K562 (cell line): ENCODE measurements at regions not wholly inside any gene's neighbourhood (a gene's known extent, or its start where the extent isn't known, plus 50 kb on each side); places are given as distances from the start of the nearest gene placed in this dataset.

ENCODE experiments used
- ATAC-seq: fragments of 200-7000 bp; cut with Tn5 transposase; 3 replicates; pipeline ENCODE4 v1.9.1; 2020; ENCODE audit warnings: moderate library complexity
- BruUV-seq: library from RNA; stranded (reverse); fragments of 400-500 nt; replicated peaks from 2 replicates; lab custom pipeline; 2021; lab: Mats Ljungman, UMichigan
- CTCF ChIA-PET: fragments of 300-600 bp; formaldehyde crosslinking; extraction: SDS; loops from one replicate; lab custom pipeline; 2021; ENCODE audit warnings: low intra/inter-chr PET ratio; lab: Yijun Ruan, JAX
- POLR2A ChIA-PET: fragments of 300-600, 350-650 bp; sonication (Branson Sonifier 250); formaldehyde crosslinking; extraction: SDS; loops from one replicate; lab custom pipeline; 2021; ENCODE audit warnings: antibody characterized with exemption, inconsistent platforms; lab: Yijun Ruan, JAX
- DNase-seq, 4 experiments: peaks; one replicate each; pipeline versions ENCODE4 v3.0.0 to v3.0.0-alpha.2; 2011 to 2018; ENCODE audit warnings: low spot score in 3 of 4, mixed read lengths in 3 of 4; ENCODE audit errors: extremely low read depth in 1 of 4
- FAIRE-seq: peaks from 2 replicates; lab custom pipeline; 2011; peaks lifted over from hg19 to GRCh38; lab: Jason Lieb, UNC
- H2AFZ ChIP-seq: 2 replicates; pipeline ENCODE4 v1.6.0; 2011; ENCODE audit warnings: low read depth, low read length, control low read depth, inconsistent platforms
- H3K27ac ChIP-seq: fragments of 200-600 bp; 3 replicates; pipeline ENCODE4 v1.8.0; 2011; ENCODE audit warnings: low read depth, mild to moderate bottlenecking, control low read depth, inconsistent platforms, low read length, moderate library complexity, mixed read lengths; ENCODE audit errors: extremely low read depth
- H3K27me3 ChIP-seq, 2 experiments: fragments of 300-600 bp in 1 of 2; 2 replicates in 1 of 2; 3 replicates in 1 of 2; pipeline versions ENCODE4 v1.6.0 to v1.8.0; 2011; ENCODE audit warnings: inconsistent platforms in 2 of 2, low read length in 2 of 2, mild to moderate bottlenecking in 1 of 2, mixed read lengths in 1 of 2, moderate library complexity in 1 of 2; ENCODE audit not compliant: control insufficient read depth in 2 of 2, insufficient read depth in 2 of 2
- H3K36me3 ChIP-seq: fragments of 300-600 bp; 3 replicates; pipeline ENCODE4 v1.8.0; 2011; ENCODE audit warnings: mild to moderate bottlenecking, low read length, inconsistent platforms; ENCODE audit not compliant: control insufficient read depth, insufficient read depth
- H3K4me1 ChIP-seq, 2 experiments: fragments of 200-600 bp in 1 of 2; replicated peaks in 1 of 2; 2 replicates in 1 of 2; 3 replicates in 1 of 2; pipeline versions ENCODE4 v1.5.1 to v1.8.0; 2011; ENCODE audit warnings: inconsistent platforms in 2 of 2, low read length in 2 of 2, mild to moderate bottlenecking in 1 of 2, mixed read lengths in 1 of 2, moderate library complexity in 1 of 2; ENCODE audit not compliant: control insufficient read depth in 2 of 2, insufficient read depth in 2 of 2
- H3K4me2 ChIP-seq: 2 replicates; pipeline ENCODE4 v1.6.1; 2011; ENCODE audit warnings: low read length, control low read depth, inconsistent platforms, mixed read lengths; ENCODE audit not compliant: insufficient read depth
- H3K4me3 ChIP-seq: fragments of 200-600 bp; sonication (generic), shearing (Covaris generic); 2 replicates; pipeline ENCODE4 v1.5.1; 2016; ENCODE audit warnings: control low read depth, inconsistent platforms
- H3K79me2 ChIP-seq: fragments of 200-600 bp; 3 replicates; pipeline ENCODE4 v1.8.0; 2011; ENCODE audit warnings: low read length, inconsistent platforms; ENCODE audit not compliant: control insufficient read depth, insufficient read depth
- H3K9ac ChIP-seq, 2 experiments: 2 replicates each; pipeline versions ENCODE4 v1.6.0 to v1.6.1; 2011; ENCODE audit warnings: low read depth in 2 of 2, low read length in 2 of 2, control low read depth in 1 of 2, inconsistent platforms in 1 of 2, mild to moderate bottlenecking in 1 of 2, mixed read lengths in 1 of 2; ENCODE audit not compliant: insufficient read depth in 1 of 2
- H3K9me1 ChIP-seq: one replicate; pipeline ENCODE4 v1.6.0; 2011; ENCODE audit warnings: inconsistent platforms, mild to moderate bottlenecking, low read length, moderate library complexity; ENCODE audit not compliant: control insufficient read depth, insufficient read depth
- H3K9me3 ChIP-seq: replicated peaks from 2 replicates; pipeline ENCODE4 v1.5.1; 2011; ENCODE audit warnings: low read depth, low read length, inconsistent platforms; ENCODE audit not compliant: control insufficient read depth, insufficient read depth
- H4K20me1 ChIP-seq: replicated peaks from 2 replicates; pipeline ENCODE4 v1.6.1; 2011; ENCODE audit warnings: low read length, inconsistent platforms, mixed read lengths; ENCODE audit not compliant: control insufficient read depth, insufficient read depth
- ATF6 ChIP-seq: sonication (generic); formaldehyde crosslinking; IDR thresholded peaks from 2 replicates; pipeline ENCODE4 v1.4.0; 2020; ENCODE audit warnings: mild to moderate bottlenecking, missing genetic modification reagents
- CTCFL ChIP-seq: IDR thresholded peaks from 2 replicates; pipeline ENCODE4 v1.6.1; 2011; ENCODE audit warnings: borderline replicate concordance, low read depth, mild to moderate bottlenecking, moderate library complexity, low read length; ENCODE audit not compliant: insufficient read depth, poor library complexity, severe bottlenecking
- ETV5 ChIP-seq: sonication (generic); formaldehyde crosslinking; IDR thresholded peaks from 2 replicates; pipeline ENCODE4 v1.4.0; 2020; ENCODE audit warnings: low read depth, mild to moderate bottlenecking, missing genetic modification reagents
- XRCC3 ChIP-seq: fragments of 450-650 bp; IDR thresholded peaks from 2 replicates; pipeline ENCODE4 v1.6.1; 2017; ENCODE audit warnings: mild to moderate bottlenecking, moderate library complexity
- ZFP30 ChIP-seq: fragments of 250-450 bp; sonication (Bioruptor Pico); IDR thresholded peaks from 2 replicates; pipeline ENCODE4 v1.8.0; 2022; ENCODE audit warnings: moderate library complexity, mild to moderate bottlenecking, inconsistent platforms, borderline replicate concordance
- ZNF140 ChIP-seq: fragments of 250-450 bp; sonication (Bioruptor Pico); IDR thresholded peaks from 2 replicates; pipeline ENCODE4 v1.8.0; 2021; ENCODE audit warnings: moderate library complexity, mild to moderate bottlenecking, inconsistent platforms
- ZNF436 ChIP-seq: fragments of 250-450, 450-650 bp; sonication (Bioruptor Pico); formaldehyde crosslinking; IDR thresholded peaks from 2 replicates; pipeline ENCODE4 v1.7.0; 2020; ENCODE audit warnings: mild to moderate bottlenecking
- ZNF778 ChIP-seq: fragments of 450-650 bp; formaldehyde crosslinking; IDR thresholded peaks from 2 replicates; pipeline ENCODE4 v1.4.0; 2020; ENCODE audit warnings: mild to moderate bottlenecking, moderate library complexity
- in situ Hi-C: fragments of 300-500 bp; cut with MboI; formaldehyde crosslinking; loops from 4 replicates; pipeline ENCODE4 v1.15.0; 2018; ENCODE audit warnings: inconsistent platforms, mixed read lengths
- intact Hi-C: fragments of 100-400 bp; cut with micrococcal nuclease; formaldehyde crosslinking; loops from 2 replicates; pipeline ENCODE4 v1.14.2; 2022
- TF ChIP-seq, protein P1 (sequence below): fragments of 450-650 bp; conservative IDR thresholded peaks from 2 replicates; pipeline ENCODE4 v1.6.1; 2016; ENCODE audit warnings: missing genetic modification characterization, low read depth, mild to moderate bottlenecking, control low read depth, missing compliant biosample characterization
- TF ChIP-seq, protein P2 (sequence below), 2 experiments: fragments of 450-650 bp in 1 of 2; sonication (generic) in 1 of 2; formaldehyde crosslinking in 1 of 2; IDR thresholded peaks in 1 of 2; conservative IDR thresholded peaks in 1 of 2; 2 replicates each; pipeline versions ENCODE4 v1.6.1 to v1.8.1; 2016 to 2023; ENCODE audit warnings: mild to moderate bottlenecking in 2 of 2, moderate library complexity in 2 of 2, inconsistent platforms in 1 of 2, missing genetic modification reagents in 1 of 2
- TF ChIP-seq, protein P3 (sequence below): fragments of 250-450 bp; sonication (Bioruptor Pico); IDR thresholded peaks from 2 replicates; pipeline ENCODE4 v1.8.0; 2022; ENCODE audit warnings: inconsistent platforms

GRCh38 chr6:63456734-63457133, 115.5 kb upstream of the LOC128125822 start:
- no TSS peak for BruUV-seq
- Histone ChIP-seq H3K79me2 (no peaks in the 10 kb centered on the region), H4K20me1 (no peaks in the 10 kb centered on the region), H3K4me3 (no peak overlapping the region), H3K9me3 (no peaks in the 10 kb centered on the region), H3K4me1 (no peaks in the 10 kb centered on the region), H2AFZ (no peak overlapping the region), H3K27ac (no peak overlapping the region), H3K36me3 (no peaks in the 10 kb centered on the region), H3K9ac (no peak overlapping the region), H3K4me2 (no peak overlapping the region), H3K9me1 (no peaks in the 10 kb centered on the region), H3K27me3 (no peaks in the 10 kb centered on the region)
- FAIRE-seq (no peak), ATAC-seq (no peak), DNase-seq (no peak)
- TF ChIP-seq ATF6 (CRISPR knock-in tag) (no peak), XRCC3 (no peak), ZNF778 (CRISPR knock-in tag) (no peak), CTCFL (no peak), ZFP30 (CRISPR knock-in tag) (no peak), ZNF140 (CRISPR knock-in tag) (no peak), ETV5 (CRISPR knock-in tag) (no peak), ZNF436 (CRISPR knock-in tag) (no peak)
- TF ChIP-seq, protein P1, sequence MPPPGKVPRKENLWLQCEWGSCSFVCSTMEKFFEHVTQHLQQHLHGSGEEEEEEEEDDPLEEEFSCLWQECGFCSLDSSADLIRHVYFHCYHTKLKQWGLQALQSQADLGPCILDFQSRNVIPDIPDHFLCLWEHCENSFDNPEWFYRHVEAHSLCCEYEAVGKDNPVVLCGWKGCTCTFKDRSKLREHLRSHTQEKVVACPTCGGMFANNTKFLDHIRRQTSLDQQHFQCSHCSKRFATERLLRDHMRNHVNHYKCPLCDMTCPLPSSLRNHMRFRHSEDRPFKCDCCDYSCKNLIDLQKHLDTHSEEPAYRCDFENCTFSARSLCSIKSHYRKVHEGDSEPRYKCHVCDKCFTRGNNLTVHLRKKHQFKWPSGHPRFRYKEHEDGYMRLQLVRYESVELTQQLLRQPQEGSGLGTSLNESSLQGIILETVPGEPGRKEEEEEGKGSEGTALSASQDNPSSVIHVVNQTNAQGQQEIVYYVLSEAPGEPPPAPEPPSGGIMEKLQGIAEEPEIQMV (tag) = no peak
- TF ChIP-seq, protein P2, sequence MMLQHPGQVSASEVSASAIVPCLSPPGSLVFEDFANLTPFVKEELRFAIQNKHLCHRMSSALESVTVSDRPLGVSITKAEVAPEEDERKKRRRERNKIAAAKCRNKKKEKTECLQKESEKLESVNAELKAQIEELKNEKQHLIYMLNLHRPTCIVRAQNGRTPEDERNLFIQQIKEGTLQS (IDR thresholded peaks at IDR 0.05) = no peak
- TF ChIP-seq, protein P2 (CRISPR knock-in tag; conservative IDR thresholded peaks at IDR 0.05) = no peak
- TF ChIP-seq, protein P3, sequence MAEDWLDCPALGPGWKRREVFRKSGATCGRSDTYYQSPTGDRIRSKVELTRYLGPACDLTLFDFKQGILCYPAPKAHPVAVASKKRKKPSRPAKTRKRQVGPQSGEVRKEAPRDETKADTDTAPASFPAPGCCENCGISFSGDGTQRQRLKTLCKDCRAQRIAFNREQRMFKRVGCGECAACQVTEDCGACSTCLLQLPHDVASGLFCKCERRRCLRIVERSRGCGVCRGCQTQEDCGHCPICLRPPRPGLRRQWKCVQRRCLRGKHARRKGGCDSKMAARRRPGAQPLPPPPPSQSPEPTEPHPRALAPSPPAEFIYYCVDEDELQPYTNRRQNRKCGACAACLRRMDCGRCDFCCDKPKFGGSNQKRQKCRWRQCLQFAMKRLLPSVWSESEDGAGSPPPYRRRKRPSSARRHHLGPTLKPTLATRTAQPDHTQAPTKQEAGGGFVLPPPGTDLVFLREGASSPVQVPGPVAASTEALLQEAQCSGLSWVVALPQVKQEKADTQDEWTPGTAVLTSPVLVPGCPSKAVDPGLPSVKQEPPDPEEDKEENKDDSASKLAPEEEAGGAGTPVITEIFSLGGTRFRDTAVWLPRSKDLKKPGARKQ (CRISPR knock-in tag) = no peak
- CTCF ChIA-PET = no interaction called here
- intact Hi-C loops = no loop called here
- in situ Hi-C loops = no loop called here
- POLR2A ChIA-PET = no interaction called here
